ENCODE measurements at regions not wholly inside any gene's neighbourhood (a gene's known extent, or its start where the extent isn't known, plus 50 kb on each side); places are given as distances from the start of the nearest gene placed in this dataset.

DNA sequence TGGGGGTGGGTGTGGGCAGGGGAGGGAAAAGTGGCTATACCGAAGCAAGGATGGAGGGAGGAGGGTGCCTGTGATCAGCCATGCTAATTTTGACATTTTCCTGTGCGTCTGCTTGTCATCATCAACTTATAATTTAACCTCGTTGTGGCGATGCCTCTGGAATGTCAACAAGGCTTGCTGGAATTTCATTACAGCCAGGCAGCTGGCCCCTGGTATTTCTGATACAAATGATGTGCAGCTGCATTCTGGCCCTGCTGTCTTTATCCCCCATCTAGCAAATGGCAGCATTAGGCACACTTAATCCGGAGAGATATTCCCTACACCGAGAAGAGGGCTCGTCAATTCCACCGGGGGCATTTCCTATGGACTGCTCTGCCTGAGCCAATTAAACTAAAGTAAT, 278.3 kb upstream of the CCL2 start:
- H3K4me3 ChIP-seq (ENCODE audit: low read depth, low read length) = no peak overlapping the region
- TF ChIP-seq, protein P1, sequence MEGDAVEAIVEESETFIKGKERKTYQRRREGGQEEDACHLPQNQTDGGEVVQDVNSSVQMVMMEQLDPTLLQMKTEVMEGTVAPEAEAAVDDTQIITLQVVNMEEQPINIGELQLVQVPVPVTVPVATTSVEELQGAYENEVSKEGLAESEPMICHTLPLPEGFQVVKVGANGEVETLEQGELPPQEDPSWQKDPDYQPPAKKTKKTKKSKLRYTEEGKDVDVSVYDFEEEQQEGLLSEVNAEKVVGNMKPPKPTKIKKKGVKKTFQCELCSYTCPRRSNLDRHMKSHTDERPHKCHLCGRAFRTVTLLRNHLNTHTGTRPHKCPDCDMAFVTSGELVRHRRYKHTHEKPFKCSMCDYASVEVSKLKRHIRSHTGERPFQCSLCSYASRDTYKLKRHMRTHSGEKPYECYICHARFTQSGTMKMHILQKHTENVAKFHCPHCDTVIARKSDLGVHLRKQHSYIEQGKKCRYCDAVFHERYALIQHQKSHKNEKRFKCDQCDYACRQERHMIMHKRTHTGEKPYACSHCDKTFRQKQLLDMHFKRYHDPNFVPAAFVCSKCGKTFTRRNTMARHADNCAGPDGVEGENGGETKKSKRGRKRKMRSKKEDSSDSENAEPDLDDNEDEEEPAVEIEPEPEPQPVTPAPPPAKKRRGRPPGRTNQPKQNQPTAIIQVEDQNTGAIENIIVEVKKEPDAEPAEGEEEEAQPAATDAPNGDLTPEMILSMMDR (conservative IDR thresholded peaks at IDR 0.05; ENCODE audit: low read depth, low read length) = no peak
- no peak for DNase-seq (ENCODE audit: low read depth)

DNA sequence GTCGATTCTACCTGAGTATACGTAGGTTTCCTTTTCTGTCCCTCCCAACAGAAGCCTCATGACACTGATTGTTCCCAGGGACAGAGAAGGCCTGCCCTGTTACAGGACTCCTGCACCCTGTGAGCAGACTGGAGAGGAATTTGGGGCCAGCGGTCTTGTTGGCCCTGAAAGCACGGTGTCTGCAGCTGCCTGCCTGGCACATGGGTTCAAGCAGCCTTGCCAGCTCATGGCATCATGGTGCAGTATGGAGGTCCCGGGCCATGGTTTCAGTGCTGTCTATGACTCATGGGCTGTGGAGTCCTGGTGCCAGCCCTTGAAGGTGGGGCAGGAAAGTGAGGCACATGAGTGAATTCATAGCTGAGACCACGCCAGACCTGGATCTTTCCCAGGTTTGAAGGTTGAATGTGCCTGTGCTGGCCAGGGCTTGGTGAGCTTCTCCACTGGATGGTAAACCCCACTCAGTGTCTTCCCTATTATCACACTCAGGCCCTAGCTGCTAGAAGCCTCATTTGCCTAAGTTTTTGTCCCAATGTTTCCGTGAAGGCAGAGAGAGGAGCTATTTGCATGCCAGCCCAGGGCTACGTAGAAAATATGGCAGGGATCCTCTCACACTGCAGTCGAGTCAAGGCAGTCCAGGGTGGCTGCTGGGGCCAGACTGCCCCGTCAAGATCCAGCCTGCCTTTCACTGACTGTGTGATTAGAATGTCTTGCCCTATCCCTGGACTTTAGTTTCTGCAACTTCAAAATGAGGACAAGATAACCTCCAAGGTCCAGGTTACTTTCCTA, 277.2 kb upstream of the CCL2 start:
- TF ChIP-seq, protein P1 (conservative IDR thresholded peaks at IDR 0.05; ENCODE audit: low read depth, low read length) = no peak
- no peak overlapping the region for H3K4me3 ChIP-seq (ENCODE audit: low read depth, low read length)
- no peak for DNase-seq (ENCODE audit: low read depth)

DNA sequence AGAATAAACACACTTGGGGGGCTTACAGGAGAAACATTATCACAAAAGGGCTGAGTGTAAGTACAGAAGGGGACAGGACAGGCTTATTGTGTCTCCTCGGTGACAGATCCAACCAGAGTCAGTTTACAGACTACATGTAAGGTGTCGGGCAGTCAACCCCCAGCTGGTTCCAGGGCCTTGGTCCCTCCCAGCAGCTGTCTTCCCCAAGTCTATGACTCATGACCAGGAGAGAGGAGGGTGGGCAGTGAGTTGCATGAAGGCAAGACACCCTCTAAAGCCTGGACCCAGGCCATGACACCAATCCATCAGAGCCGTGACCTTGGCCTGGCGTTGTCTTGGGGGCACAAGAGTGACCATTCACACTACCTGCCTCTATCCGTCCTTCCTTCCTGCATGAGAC, 276.2 kb upstream of the CCL2 start:
- no peak for DNase-seq (ENCODE audit: low read depth)
- H3K4me3 ChIP-seq (ENCODE audit: low read depth, low read length) = no peak overlapping the region
- TF ChIP-seq, protein P1 (conservative IDR thresholded peaks at IDR 0.05; ENCODE audit: low read depth, low read length) = no peak

DNA sequence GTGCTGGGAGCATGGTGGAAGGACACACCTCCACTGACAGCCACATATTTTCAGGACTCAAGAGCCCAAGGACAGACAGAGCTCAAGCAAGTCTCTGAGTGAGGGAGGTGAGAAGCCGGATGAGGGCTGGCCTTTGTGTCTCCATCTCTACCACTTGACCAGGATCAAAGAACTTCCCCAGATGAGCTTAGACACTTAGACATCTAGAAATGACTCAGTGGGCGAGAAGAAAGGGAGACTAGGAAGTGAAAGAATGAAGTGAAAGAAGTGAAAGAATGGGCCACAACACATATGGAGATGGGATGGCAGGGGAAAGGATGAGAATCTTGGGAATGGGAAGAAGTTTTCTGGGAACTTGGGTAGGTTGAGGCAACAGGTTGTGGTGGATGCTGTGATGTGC, 274.9 kb upstream of the CCL2 start:
- H3K4me3 ChIP-seq (ENCODE audit: low read depth, low read length) = no peak overlapping the region
- no peak for DNase-seq (ENCODE audit: low read depth)
- TF ChIP-seq, protein P1 (conservative IDR thresholded peaks at IDR 0.05; ENCODE audit: low read depth, low read length) = no peak

DNA sequence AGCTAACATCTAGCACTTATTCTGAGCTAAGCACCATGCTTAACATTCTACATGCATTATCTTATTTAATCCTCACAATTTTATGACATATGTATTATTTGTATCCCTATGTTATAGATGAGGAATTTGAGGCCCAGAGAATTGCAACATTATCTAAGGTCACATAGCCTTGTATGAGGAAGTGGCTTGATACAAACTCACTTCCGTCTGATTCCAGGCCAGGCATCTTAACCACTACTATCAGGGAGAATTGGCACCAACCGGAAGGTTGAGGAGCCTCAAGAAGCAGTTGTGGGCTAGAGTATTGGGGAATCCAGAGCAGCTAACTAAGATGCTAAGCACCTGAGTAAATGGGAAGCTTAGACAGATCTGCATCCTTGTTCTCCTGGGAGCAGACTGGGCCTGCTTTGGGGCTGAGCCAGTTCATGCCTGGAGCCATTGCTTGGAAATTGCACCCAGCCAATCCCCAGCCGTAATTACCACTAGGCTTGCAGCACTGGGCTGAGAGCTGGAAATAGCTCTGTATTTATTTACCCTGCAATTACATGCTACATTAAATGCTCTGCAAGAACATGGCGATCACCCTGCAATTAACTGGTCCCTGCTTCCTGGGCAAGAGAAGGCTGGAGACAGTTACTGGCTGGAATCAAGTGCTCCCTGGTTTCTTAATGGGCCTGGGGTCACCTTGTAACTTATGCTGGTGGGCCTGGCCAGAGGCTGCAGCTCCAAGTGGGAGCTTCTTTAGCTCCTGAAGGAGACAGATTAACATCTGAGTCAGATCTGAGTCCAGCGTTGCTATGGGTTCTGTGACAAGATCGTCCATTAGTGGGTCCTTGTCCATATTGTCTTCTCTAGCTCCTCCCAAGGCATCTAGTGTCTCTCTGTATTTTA, 273.1 kb upstream of the CCL2 start:
- TF ChIP-seq, protein P1 (conservative IDR thresholded peaks at IDR 0.05; ENCODE audit: low read depth, low read length) = no peak
- DNase-seq (ENCODE audit: low read depth) = no peak
- H3K4me3 ChIP-seq (ENCODE audit: low read depth, low read length) = no peak overlapping the region

DNA sequence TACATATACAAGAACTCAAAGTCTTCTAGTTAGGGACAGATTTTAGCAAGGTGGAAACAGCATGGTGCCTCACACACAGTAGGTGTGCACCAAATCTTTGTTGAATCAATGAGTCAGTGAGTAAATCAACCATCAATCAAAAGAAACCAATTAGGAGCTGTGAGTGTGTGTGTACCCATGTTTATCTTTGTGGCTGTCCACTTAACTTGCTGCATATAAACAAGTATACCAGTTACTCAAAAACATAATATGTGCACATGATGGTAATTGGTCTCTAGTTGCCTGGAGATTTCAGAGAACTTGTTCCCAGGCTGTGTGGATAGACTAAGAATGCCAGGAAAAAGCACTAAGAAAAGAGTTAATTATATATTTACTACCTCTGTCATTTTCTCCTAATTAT, 272.2 kb upstream of the CCL2 start:
- H3K4me3 ChIP-seq (ENCODE audit: low read depth, low read length) = no peak overlapping the region
- TF ChIP-seq, protein P1 (conservative IDR thresholded peaks at IDR 0.05; ENCODE audit: low read depth, low read length) = no peak
- DNase-seq (ENCODE audit: low read depth) = no peak
